GM18502 (cell line): ENCODE measurements at regions not wholly inside any gene's neighbourhood (a gene's known extent, or its start where the extent isn't known, plus 50 kb on each side); places are given as distances from the start of the nearest gene placed in this dataset.
A peak's percentile ranks its signal among the peaks of the same experiment; 100 is the strongest.

Experiments used
- ATAC-seq: cut with Tn5 transposase; IDR thresholded peaks from one replicate; pipeline ENCODE4 v1.9.1; 2021; ENCODE audit warnings: mild to moderate bottlenecking; ENCODE audit not compliant: unreplicated experiment, poor library complexity

DNA sequence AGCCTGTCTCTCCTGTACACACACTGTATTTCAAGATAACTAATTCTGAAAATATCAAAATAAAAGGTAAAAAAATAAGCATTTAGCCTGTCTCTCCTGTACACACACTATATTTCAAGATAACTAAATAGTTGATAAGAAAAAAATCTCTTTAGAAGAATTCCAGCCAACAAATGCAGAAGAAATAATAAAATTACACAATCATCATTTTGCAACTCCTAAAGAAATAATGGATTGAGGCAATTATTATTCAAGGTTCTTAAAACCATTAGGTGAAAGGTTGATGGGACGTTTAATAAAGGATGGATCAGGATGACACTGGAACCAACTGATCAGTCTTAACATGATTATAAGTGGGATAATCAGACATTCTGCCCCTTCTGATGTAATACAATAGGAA, 148.0 kb upstream of the FN1 start:
- ATAC-seq = no peak

DNA sequence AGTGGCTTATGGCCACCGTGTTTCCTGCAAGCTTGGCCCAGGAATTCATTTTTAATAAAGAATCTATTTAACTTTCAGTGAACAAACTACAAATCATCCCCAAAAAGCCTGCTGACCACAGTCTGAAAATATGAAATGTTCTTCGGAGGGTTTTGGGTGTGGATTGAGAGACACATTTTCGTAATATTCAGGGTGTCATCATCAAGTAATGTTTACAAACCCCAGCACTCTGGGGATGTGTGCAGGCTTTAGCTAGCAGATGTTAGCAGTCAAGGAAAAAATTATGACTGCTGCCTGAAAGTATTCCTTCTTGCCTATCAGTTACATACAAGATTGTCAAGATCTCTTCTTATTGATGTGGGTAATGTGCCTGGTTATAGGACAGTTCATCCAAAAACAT, 143.9 kb upstream of the FN1 start:
- ATAC-seq = no peak

DNA sequence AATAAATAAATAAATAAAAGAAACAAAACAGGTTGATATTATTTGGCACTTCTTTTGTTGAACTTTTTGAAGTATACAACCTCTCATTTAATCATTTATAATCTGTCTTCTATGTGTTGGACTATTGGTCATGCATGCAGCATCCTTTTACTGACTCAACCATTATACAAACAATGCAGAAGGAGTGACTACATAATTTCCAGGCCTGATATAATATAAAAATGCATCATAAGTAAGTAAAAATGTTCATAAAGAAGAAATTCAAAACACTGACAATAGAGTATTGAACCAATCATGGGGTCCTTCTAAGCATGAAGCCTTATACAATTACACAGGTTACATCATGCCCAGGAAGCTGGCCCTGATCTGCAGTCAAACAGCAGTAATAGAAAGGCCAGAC, 141.5 kb upstream of the FN1 start:
- no peak for ATAC-seq

DNA sequence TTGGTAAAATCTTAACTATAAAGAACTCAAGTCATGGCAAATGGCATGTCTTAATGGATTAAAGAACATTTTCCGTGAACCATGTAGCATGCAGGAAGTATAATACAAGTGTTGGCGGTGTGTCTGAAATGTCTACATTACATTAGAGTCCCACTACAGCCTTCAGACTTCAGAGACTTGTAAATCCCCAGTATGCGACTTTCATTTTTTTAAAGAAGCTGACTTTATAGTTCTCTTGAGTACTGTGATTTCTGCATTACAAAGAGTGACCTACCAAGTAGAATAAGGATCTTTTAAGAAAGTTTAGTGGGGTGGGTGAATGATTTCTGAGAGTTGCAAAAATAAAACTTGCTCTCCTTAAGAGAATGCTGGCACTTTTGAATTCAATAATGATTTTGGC, 140.7 kb upstream of the FN1 start:
- ATAC-seq = no peak

DNA sequence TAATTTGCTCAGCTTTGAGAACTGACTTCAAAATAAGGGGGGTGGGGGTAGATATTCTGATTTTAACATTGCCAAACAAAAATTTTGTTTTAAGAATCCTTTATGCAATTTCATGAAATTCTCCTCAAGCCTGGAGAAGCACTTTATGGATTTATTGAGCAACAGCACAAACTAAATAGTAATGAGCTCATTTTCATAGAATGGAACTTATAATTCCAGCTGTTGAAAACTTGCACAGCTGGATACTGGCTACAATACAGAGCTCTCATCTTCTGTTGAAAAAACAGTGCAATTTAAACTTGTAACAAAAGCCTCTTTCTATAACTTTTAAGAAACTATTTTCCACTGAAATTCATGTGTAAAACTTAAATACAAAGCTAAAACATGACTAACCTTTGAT, 137.6 kb upstream of the FN1 start:
- ATAC-seq = no peak

DNA sequence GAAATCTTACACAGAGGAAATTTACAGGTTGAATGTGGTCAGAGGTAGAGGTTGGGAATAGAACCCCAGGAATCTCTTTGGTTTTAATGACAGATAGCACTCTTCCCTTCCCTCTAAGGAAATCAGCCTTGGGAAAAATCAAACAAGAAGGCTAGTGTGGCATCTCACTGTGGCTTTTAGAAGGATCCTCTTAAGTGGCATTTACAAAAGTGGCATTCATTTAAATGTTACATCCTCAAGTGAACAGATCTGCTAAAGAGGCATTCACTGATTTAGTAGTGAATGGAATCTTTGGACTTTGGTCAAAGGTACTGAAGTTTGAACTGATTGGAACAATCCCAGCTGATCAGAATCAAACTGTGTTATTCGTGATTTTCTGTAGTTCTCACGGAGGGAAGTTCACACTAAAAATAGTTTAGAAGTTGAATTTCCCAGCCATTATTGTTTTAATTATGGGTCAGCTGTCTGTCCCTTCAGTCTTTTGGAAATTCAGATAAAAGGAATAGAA, 136.5 kb upstream of the FN1 start:
- no peak for ATAC-seq

DNA sequence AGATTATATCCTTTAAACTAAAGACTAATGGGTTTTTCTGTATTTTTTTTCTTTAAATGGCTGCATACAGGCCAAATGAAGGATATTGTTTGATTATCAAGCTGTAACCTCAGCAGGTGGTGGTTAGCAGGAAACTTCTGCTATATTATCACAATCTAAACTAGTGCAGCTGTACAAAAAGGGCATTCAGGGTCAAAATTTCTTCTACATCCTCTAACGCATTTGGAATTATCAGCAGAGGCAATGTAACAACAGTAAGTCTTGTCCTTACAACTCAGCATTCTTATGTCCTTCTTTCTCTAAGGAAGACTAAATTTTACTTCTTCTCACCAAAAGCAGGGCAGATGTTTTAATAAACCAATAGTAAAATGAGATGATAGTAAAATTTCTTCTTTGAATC, 135.8 kb upstream of the FN1 start:
- no peak for ATAC-seq

DNA sequence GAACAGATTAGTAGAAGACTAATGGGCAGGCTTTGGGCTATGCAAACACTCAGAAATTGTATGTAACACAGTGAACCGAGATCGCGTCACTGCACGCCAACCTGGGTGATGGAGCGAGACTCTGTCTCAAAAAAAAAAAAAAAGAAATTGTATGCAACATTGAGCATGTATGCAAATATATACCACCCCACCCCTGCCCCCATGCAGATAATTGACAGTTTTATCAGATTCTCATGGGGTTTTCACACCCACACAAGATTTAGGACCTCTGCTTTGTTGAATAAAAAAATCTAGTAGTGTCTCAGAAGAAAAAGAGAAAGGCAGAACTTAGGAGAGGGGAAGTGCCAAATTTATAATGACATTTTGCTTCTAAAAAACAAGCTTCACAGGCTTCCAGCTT, 131.6 kb upstream of the FN1 start:
- ATAC-seq = peak; percentile 87

DNA sequence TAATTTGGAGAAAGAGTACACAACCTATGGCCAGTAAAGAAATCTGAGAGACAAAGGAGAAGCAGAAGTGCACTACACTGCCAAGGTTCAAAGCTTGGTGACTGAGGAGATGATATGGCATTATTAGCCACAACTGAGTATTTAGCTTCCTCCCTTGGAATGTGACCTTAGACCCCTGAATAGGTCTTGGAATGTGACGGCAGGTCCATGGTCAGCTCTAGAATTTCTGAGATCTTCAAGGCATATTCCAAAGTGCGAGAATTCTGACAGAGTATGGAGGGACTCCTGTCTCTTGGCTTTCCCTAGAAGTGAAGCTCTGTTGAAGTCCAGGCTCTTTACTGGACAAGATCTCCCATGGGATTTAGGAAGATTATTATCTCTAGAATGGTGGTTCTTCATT, 130.0 kb upstream of the FN1 start:
- ATAC-seq = no peak

DNA sequence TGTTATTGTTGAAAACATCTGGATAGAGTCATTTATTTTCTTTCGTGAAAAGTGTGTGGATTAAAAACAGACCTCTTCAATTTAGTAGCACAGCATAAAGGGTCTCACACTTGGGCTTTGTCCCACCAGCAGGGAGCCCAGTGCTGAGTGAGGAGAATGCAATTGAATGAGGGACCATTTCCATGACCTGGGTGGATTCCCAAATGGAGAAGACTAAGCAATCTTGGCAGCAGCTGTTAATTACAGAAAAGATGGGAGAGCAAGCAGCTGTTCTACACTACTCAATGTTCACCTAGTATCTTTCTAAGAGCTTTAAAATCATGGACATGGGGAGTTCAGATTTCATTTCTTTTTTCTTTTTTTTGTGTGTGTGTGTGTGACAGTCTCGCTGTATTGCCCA, 121.8 kb upstream of the FN1 start:
- ATAC-seq = no peak

DNA sequence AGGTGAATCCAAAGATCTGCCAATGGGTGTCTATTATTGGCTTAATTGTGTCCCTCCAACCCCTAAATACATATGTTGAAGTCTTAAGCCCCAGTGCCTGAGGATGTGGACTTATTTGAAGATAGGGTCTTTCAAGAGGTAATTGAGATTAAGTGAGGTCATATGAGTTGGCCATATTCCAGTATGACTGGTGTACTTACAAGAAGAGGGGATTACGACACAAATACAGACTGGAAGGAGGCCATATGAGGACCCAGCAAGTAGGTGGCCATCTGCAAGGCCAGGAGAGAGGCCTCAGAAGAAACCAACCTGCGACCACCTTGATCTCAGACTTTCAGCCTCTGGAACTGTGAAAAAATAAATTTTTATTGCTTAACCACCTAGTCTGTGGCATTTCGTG, 121.1 kb upstream of the FN1 start:
- no peak for ATAC-seq

DNA sequence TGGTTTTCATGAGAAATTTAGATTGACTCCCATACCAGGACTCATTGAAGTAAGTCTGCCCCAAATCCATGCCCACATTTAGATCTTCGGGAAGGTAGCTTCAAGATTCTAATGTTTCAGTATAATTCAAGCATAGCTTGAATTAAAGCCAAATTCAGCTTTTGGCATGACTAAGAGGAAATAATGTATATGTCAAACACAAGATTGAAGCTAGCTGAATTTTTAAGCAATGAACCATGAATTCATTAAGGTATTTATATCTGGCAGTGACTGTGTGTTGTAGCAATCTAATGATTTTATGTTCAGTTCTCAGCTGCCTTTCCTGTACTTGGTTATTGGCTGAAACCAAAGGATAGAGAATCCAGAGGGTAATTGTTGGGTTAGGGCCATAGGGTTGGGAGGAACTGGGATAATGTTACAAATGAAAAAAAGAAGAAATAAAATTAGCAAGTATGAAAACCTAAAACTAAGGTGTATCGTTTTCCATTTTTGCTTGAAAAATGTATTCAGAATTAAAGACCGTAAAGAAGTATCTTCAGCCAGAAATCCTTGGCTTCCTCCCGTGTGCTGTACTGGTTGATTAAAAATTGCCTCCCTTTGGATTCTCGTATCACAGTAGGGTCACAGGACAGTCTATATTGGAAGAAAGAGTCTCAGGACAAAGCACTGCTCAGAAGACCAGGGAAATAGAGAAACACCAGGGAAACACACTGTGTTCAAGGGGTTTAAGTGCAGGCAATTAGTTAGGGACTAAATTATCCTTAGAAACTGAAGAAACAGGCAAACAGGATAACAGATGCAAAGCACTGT, 119.0 kb upstream of the FN1 start:
- no peak for ATAC-seq

DNA sequence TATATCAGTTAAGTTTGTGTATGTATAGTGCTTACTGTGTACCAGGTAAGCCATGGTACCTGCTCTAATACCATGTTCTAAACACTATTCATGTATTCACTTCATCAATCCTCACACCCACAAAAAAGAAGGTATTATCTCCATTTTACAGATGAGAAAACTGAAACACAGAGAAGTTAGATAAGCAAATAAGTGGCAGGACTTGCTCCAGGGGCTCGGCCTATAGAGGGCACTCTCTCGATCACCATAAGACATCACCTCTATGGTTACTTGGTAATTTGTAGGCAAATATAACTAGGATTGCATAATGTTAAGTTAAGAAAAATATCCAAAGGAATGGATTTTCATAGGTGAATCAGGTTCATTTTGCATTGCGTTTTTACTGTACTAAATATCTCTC, 118.1 kb upstream of the FN1 start:
- no peak for ATAC-seq

DNA sequence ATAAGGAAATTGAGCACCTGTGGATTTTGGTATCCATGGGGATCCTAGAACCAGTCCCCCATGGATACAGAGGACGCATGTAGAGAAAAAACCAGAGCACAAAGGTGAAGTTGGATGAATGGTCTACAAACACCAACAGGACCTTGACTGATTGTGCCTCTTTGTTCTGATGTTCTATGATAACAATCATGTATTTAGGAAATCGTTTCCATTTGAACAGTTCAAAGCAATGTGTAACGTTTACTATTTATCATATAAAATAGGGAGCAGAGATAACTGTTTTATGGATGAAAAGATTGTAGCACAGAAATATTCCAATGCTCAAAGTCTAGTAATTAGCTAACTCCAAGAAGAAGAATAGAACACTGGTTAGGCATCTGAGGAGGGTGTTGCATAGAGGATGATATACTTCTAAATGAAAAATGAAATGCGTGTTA, 116.3 kb upstream of the FN1 start:
- no peak for ATAC-seq

DNA sequence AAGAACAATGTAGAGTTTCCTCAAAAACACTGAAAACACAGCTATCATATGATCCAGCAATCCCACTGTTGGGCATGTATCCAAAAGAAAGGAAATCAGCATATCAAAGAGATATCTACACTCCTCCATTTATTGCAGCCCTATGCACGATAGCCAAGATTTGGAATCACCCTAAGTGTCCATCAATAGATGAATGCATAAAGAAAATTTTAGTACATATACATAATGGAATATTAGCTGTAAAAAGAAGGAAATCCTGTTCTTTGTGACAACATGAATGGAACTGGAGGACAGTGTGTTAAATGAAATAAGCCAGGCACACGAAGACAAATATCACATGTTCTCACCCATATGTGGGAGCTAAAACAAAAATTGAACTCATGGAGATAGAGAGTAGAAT, 114.5 kb upstream of the FN1 start:
- ATAC-seq = no peak

DNA sequence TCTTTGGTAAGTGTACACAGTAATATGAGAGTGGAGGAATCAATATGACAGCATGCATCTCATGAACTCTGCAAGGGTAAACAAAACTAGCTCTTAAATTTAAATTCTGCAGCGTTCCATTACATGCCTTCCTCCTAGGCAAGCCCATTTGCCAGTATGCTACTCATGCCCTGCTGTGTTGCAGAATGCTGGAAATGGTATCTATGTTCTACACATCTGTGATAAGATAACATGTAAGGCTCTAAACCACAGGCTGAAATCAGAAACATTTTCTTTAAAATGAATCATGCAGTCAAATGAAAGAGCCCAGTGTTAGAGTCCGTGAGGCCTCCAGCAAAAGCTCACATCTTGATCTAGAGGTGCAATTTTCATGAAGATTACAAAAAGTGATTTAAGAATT, 112.8 kb upstream of the FN1 start:
- ATAC-seq = no peak

DNA sequence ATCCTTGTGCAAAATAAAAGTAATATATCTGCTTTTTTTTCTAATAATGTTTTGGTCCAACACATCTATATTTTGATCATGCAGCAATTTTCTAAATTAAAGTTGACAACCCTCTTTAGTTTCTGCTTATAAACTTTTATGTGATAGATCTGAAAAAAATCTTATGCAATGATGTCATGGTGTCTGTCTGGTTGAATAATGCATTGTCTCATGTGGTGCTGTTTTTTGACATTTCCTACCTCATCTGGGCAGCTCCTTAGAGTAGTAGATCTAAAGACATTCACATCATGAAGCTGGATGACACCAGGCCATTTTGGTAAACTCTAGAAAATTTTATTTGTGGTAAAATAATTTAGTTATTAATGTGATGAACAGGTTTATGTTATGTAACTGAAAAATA, 106.8 kb upstream of the FN1 start:
- no peak for ATAC-seq

DNA sequence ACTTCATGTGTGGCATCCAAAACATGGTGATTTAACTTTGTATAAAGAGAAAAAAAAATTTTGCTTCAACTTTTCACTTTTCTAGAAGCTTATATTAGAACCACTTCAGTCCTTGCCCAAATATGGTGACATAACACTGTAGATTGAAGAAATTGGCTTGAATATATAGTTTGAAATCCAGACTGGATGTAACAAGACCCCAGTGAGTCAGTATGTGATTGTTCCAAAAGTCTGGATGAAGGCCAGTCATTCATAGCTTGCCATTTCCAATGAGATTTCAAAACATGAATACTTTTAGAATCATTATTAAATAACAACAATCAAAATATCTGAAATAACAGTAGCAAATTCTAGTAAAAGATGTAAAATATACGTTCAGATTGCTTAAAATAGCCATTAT, 104.8 kb upstream of the FN1 start:
- no peak for ATAC-seq

DNA sequence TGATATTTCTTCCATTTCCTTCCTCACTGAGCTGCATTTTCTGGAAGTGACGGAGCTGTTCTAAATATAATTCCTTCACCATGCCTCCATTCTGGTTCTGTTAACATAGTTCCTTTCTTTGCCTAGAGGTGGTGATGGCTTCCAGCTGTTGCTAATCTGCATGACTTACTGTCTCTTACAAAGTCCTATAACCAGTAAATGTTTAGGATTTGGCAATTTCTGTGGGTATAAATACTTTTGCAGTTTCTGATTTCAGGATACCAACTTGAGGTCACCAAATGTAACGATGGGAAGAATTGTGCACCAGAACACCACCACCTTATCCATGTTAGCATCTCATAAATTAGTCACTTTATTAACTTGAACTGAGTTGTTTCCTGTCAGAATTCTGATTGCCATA, 101.7 kb upstream of the FN1 start:
- ATAC-seq = no peak

DNA sequence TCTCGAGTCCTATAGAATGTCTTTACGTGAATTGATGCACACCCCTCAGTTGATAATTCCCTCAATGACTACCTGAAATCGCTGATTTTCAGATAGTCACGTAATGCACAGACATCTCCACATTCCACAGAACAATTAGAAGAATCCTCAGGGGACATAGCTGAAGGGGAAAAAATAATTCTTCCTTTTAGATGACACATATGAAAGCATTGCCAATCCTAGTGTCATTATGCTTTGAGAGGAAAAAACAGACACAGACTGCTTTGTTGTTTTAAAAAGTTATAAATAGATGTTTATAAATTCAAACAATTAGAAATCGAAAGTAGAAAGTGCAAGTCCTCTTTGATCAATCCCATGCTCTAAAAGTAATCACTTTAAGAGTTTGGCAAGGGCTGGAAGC, 100.6 kb upstream of the FN1 start:
- no peak for ATAC-seq

DNA sequence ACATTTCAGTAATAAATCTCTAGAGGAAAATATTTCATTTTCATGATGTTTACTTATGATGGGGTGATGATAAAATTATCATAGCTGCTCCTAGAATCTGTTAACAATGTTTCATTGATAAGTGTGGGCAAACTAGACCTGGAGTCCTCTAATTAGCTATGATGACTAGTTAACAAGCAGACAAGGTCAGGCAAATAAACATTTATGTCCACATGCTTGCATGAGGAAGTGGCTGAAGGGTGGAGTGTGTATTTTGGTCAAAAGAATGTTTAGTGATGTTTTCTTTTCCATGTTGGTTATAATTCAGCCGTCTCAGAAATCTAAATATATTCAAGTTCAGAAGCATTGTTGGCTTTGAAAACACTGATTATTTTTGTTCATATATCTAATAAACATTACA, 99.9 kb upstream of the FN1 start:
- ATAC-seq = no peak

DNA sequence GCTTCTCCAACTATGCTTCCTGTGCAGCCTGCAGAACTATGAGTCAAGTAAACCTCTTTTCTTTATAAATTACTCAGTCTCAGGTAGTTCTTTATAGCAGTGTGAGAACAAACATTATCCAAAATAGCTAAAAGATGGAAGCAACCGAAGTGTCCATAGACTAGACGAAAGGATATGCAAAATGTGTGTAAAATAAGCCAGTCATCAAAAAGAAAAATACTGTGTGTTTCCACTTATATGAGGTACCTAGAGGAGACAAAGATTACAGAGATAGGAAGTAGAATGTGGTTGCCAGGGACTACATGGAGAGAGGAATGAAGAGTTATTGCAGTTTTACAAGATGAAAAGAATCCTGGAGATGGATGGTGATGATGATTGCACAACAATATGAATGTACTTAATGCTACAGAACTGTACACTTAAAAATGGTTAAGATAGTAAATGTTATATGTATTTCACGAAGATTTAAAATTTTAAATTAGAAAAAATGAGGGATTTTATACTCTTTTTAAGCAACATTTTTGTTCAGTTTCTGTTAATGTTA, 99.3 kb upstream of the FN1 start:
- no peak for ATAC-seq
